Esophagus muscularis mucosa (tissue), 4 donors: ENCODE measurements at regions not wholly inside any gene's neighbourhood (a gene's known extent, or its start where the extent isn't known, plus 50 kb on each side); places are given as distances from the start of the nearest gene placed in this dataset.

Source experiments
- DNase-seq: peaks from one replicate; pipeline ENCODE4 v3.0.0-alpha.2; 2017; ENCODE audit errors: extremely low spot score
- H3K27ac ChIP-seq, 4 donors: fragments of 200-600 bp; sonication (generic); replicated peaks in 1 of 4; 1 replicate in 3 of 4; 2 replicates in 1 of 4; pipeline ENCODE4 v1.5.1; 2016 to 2019; ENCODE audit warnings: mild to moderate bottlenecking in 1 of 4
- H3K27me3 ChIP-seq, 4 donors: fragments of 200-600 bp; sonication (generic); one replicate each; pipeline versions ENCODE4 v1.5.1 to v1.6.0; 2016 to 2019
- H3K36me3 ChIP-seq, 4 donors: fragments of 200-600 bp; sonication (generic); one replicate each; pipeline ENCODE4 v1.5.1; 2016 to 2019
- H3K4me1 ChIP-seq, 4 donors: fragments of 200-600 bp; sonication (generic); one replicate each; pipeline ENCODE4 v1.5.1; 2016 to 2019
- H3K4me3 ChIP-seq, 4 donors: fragments of 200-600 bp; sonication (generic); 1 replicate in 2 of 4; 2 replicates in 2 of 4; pipeline ENCODE4 v1.5.1; 2016 to 2019; ENCODE audit warnings: mild to moderate bottlenecking in 4 of 4, moderate library complexity in 1 of 4
- H3K9me3 ChIP-seq, 4 donors: fragments of 200-600 bp; sonication (generic); 1 replicate in 3 of 4; 2 replicates in 1 of 4; pipeline ENCODE4 v1.5.1; 2016 to 2019
- CTCF ChIP-seq, 3 experiments: fragments of 200-600 bp in 2 of 3; fragments of 450-650 bp in 1 of 3; sonication (generic) in 2 of 3; IDR thresholded peaks; one replicate each; pipeline ENCODE4 v1.5.1; 2017 to 2019; ENCODE audit warnings: antibody characterized with exemption in 3 of 3, mild to moderate bottlenecking in 2 of 3, moderate library complexity in 1 of 3
- EP300 ChIP-seq: sonication (generic); formaldehyde crosslinking; IDR thresholded peaks from one replicate; pipeline ENCODE4 v1.6.1; 2017; ENCODE audit warnings: antibody characterized with exemption
- POLR2A ChIP-seq: fragments of 450-650 bp; IDR thresholded peaks from one replicate; pipeline ENCODE4 v1.6.1; 2017; ENCODE audit warnings: antibody characterized with exemption, moderate library complexity, mild to moderate bottlenecking, low read depth
- POLR2AphosphoS5 ChIP-seq, 2 donors: sonication (generic); formaldehyde crosslinking; IDR thresholded peaks; one replicate each; pipeline ENCODE4 v1.6.1; 2017; ENCODE audit warnings: antibody characterized with exemption in 2 of 2
- WGBS: methylation state at CpG from one replicate; pipeline ENCODE4 v1.1.5; 2018; 5-methylcytosine and 5-hydroxymethylcytosine counted together
- intact Hi-C: fragments of 100-400 bp; cut with DNase I; formaldehyde crosslinking; loops from one replicate; pipeline ENCODE4 v1.15.1; 2023

- intact Hi-C loops = no loop called here
- Histone ChIP-seq H3K36me3 (no peaks in the 10 kb centered on the region), H3K27me3 (no peaks in the 10 kb centered on the region), H3K4me3 (no peak overlapping the region), H3K27ac (peak overlapping the region; percentile 46 to 77 (median 56)), H3K4me1 (peaks cover 5 to 57% (median 40%) of the 10 kb centered on the region in 4 donors), H3K9me3 (no peaks in the 10 kb centered on the region)
- WGBS = 65% methylated on average over 1 of the region's 1 CpG
- TF ChIP-seq POLR2A = no peak
- TF ChIP-seq EP300 = no peak
- no peak for TF ChIP-seq CTCF (IDR thresholded peaks at IDR 0.05)
- TF ChIP-seq POLR2AphosphoS5 (IDR thresholded peaks at IDR 0.05) = no peak
- DNase-seq = no peak
These were observed 126.1 kb upstream of the SLC5A12 start for GRCh38 chr11:26847977-26848376.

GRCh38 chr11:26849036-26849435 is 127.2 kb upstream of the SLC5A12 start:
- Histone ChIP-seq H3K4me1 (peaks cover 5 to 46% (median 33%) of the 10 kb centered on the region in 4 donors), H3K27ac (peak overlapping the region; percentile 46 to 77 (median 56)), H3K4me3 (no peak overlapping the region), H3K36me3 (no peaks in the 10 kb centered on the region), H3K9me3 (no peaks in the 10 kb centered on the region), H3K27me3 (no peaks in the 10 kb centered on the region)
- intact Hi-C loops = no loop called here
- DNase-seq = no peak
- peak; percentile 22 to 51 for TF ChIP-seq POLR2AphosphoS5 (IDR thresholded peaks at IDR 0.05)
- TF ChIP-seq CTCF (IDR thresholded peaks at IDR 0.05) = no peak
- WGBS = 34% methylated on average over 5 of the region's 5 CpGs

- no peak for DNase-seq
- Histone ChIP-seq H3K4me3 (no peak overlapping the region), H3K36me3 (no peaks in the 10 kb centered on the region), H3K4me1 (peaks cover 5 to 36% (median 27%) of the 10 kb centered on the region in 4 donors), H3K9me3 (no peaks in the 10 kb centered on the region), H3K27ac (no peak overlapping the region), H3K27me3 (no peaks in the 10 kb centered on the region)
- TF ChIP-seq EP300 (no peak), POLR2AphosphoS5 (IDR thresholded peaks at IDR 0.05) (no peak), CTCF (IDR thresholded peaks at IDR 0.05) (no peak), POLR2A (no peak)
- WGBS = 92% methylated on average over 3 of the region's 3 CpGs
- intact Hi-C loops = no loop called here
These were observed 129.4 kb upstream of the SLC5A12 start for GRCh38 chr11:26851291-26851690.

GRCh38 chr11:26851696-26852095 is 129.8 kb upstream of the SLC5A12 start:
- no peak for TF ChIP-seq CTCF (IDR thresholded peaks at IDR 0.05)
- TF ChIP-seq EP300 = no peak
- no peak for TF ChIP-seq POLR2A
- no peak for TF ChIP-seq POLR2AphosphoS5 (IDR thresholded peaks at IDR 0.05)
- no peaks in the 10 kb centered on the region for H3K36me3 ChIP-seq
- no peaks in the 10 kb centered on the region for H3K9me3 ChIP-seq
- peaks cover 5 to 33% (median 27%) of the 10 kb centered on the region in 4 donors for H3K4me1 ChIP-seq
- no peaks in the 10 kb centered on the region for H3K27me3 ChIP-seq
- intact Hi-C loops = no loop called here
- no peak for DNase-seq
- 90% methylated on average over 4 of the region's 4 CpGs for WGBS
- H3K4me3 ChIP-seq = no peak overlapping the region
- no peak overlapping the region for H3K27ac ChIP-seq

GRCh38 chr11:26858098-26858497 is 135.8 kb upstream of the FIBIN start:
- no peak for DNase-seq
- Histone ChIP-seq H3K27ac (no peak overlapping the region), H3K27me3 (no peaks in the 10 kb centered on the region), H3K4me3 (no peak overlapping the region), H3K9me3 (no peaks in the 10 kb centered on the region), H3K36me3 (no peaks in the 10 kb centered on the region), H3K4me1 (peaks cover 0 to 4% (median 0%) of the 10 kb centered on the region in 4 donors)
- intact Hi-C loops = no loop called here
- TF ChIP-seq EP300 = no peak
